Stromal cell of bone marrow (primary cell): ENCODE measurements at regions not wholly inside any gene's neighbourhood (a gene's known extent, or its start where the extent isn't known, plus 50 kb on each side); places are given as distances from the start of the nearest gene placed in this dataset.

Experiments
- DNase-seq: peaks from one replicate; pipeline ENCODE4 v3.0.0-alpha.2; 2012; ENCODE audit warnings: low read depth

- DNase-seq: no peak
Measured at GRCh38 chr12:59230334-59230733, 310.0 kb upstream of the LRIG3 start.

- DNase-seq: no peak
Measured at GRCh38 chr12:59219148-59219547, 298.8 kb upstream of the LRIG3 start.

- DNase-seq: no peak
Measured at GRCh38 chr12:59196989-59197388, 276.7 kb upstream of the LRIG3 start.

DNA sequence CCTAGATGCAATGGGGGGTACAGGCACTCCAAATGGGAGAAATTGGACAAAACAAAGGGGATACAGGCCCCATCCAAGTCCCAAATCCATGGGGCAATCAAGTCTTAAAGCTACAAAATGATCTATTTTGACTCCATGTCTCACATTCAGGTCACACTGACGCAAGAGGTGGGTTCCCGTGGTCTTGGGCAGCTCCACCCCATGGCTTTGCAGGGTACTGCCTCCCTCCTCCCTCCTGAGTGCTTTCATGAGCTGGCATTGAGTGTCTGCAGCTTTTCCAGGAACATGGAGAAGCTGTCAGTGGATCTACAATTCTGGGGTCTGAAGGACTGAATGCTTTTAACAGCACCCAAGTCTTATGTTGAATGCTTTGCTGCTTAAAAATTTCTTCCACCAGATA is 274.5 kb upstream of the LRIG3 start:
- no peak for DNase-seq

GRCh38 chr12:59193476-59194050 is 273.3 kb upstream of the LRIG3 start:
- no peak for DNase-seq

DNA sequence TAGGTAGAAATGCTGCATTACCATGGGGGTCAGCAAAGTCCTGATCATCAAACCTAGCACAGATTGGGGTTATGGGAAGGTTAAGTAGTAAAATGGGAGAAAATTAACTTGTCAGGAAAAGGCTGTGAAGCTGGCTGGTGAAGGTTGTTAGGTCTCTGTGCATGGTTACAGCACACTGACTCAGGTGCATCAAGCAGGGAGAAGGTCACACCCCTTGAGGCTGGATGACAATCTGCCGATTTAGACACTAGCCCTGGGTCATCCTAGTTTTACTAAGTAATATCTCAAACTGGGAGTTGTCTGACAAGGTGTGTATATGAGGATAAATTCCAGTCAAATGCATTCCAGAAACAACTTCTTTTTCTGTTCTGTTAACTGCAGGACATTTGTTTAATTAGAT is 271.1 kb upstream of the LRIG3 start:
- DNase-seq: no peak

DNA sequence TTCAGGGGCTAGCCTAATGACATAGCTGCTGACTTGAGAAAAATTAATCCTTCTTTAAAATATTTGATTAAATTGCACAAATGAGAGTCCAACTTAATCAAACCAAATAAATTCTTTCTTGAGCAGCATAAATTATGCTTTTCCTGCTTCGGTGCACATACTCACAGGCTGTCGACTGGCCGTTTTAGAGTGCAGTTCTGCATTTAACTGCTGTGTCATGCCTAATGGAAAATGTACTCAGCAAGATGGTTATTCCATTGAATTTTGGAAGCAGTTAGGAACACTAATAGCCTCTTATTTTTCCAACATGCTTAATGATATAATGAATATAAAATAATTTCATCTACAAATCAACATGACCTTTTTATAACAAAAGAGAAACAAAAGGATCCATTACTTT is 266.1 kb upstream of the LRIG3 start:
- DNase-seq: no peak

GRCh38 chr12:59185295-59185694 is 265.0 kb upstream of the LRIG3 start:
- DNase-seq: no peak

- DNase-seq: no peak
Measured at GRCh38 chr12:59182658-59183455, 262.6 kb upstream of the LRIG3 start.

GRCh38 chr12:59182191-59182590 is 261.9 kb upstream of the LRIG3 start:
- DNase-seq: no peak

DNA sequence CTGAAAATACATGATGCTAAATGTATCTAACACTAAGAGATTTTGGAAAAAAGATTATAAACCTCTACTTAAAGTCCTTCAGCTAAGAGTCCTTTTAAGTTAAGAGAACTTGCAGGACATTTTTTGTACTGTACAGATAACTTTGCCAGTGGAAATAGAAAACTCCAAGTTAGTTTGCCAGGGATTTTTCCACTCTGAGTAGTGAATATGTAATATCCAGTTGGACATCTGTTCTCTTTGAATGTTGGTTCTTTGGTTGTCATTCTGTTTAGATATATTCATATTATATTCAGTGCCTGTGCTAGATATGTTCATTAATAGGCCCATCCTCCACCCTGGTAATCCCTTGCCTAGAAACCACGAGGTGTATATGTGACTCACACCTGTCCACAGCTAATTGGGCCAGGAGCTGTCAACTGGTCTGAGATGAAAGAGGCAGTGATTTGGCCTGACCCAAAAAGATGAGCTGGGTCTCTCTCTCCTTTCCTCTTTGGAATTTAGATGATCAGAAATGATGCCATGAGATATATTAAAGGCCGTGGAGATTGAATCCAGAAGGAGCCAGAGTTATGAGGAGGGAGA is 261.0 kb upstream of the LRIG3 start:
- DNase-seq: no peak

GRCh38 chr12:59179231-59179630 is 258.9 kb upstream of the LRIG3 start:
- DNase-seq: no peak

DNA sequence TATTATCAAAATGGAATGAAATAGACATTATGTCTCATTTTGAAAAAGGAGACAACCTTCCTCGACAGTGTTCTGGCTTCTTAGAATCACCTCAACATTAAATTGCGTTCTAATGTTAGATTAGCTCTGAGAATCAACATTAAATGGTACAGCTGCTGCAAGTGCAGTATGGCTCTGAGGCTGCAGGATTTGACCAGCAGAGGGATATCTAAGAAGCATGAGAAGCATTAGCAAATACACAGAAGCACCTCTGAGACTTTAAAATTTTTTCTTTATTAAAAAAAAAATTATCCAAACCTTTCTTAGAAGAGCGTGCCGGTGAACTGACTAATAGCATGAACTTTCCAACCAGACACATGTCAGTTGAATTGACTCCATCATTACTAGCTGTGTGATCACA is 253.4 kb upstream of the LRIG3 start:
- no peak for DNase-seq

GRCh38 chr12:59168647-59169046 is 248.3 kb upstream of the LRIG3 start:
- DNase-seq: no peak

DNA sequence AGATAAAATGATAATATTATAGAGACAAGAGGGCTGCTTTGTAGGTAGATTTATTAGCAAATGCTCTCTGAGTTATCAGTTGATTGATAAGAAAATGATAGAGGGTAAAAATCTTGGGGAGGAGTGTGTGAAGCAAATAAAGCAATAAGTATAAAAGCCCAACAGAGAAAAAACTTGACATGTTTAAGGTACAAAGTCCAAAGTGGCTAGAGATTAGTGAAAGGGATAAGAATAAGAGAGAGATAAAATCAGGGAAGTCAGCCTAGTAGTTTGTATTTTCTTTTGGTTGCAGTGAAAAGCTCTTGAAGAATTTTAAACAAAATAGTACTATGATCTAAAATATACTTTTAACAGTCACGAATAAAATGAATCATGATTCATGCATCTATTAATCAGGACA is 246.2 kb upstream of the LRIG3 start:
- no peak for DNase-seq

DNA sequence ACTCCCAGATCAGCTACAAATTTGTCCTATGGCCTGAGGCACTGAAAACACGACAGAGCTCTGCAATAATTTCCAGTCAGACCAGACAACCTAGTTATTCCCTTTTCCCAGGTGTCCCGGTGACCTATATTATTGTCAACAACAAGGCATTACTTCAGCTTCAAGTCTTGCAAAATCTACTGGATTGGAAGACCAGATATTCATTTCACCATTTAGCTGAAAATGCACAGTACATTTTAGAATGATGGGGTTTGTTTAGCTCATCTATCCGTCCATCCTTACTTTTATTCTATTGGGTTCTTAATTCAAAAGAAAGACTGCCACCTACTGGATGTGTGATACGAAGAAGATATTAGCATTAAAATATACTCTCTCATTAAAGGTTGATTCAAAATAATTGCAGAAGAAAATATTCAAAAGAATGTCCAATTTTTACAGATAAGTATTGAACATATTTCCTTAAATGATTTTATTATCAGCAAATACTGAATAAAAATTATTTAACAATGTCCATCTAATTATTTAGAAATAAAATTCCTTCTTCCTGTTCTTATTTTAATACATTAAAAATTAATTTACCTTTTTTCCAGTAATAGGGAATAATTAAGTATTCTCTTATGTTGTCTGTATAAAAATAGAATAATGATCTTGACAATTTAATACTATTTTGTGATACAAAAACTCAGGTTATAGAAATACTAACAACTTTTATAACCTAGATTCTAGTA is 244.9 kb upstream of the LRIG3 start:
- DNase-seq: peak; percentile 24

DNA sequence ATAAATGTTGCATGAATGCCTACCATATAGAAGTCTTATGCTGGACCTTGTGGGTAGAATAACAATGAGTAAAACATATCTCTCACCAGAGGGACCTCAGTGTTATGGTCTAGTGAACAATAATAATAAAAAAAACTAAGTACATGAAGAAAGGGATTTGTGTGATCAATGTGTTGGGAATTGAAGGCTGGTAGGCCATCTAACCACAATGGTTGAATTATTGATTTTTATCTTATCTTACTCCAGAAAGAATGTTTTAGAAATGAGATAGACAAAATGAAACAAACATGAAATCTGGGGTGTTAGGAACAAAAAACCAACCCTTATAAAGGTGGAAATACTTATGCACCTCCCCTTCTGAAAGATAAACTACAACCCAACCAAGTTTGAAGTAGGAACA is 243.9 kb upstream of the LRIG3 start:
- DNase-seq: no peak

DNA sequence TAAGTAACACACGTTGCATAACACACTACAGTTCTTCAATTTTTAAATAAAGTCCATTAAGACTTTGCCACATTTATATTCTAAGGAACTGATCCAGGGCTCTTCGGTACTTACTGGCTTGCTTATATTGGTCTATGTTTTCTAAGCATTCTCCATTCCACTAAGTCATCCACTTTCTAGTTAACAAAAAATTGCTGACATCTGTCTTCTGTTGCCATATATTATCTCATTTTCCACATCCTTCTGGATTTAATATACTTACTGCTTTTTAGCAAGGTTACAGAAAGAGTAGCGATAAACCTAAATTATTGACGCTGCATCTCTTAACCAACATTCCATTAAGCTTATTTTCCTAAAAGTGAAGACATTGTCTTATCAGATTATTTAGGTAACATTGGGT is 238.4 kb upstream of the LRIG3 start:
- DNase-seq: no peak

DNA sequence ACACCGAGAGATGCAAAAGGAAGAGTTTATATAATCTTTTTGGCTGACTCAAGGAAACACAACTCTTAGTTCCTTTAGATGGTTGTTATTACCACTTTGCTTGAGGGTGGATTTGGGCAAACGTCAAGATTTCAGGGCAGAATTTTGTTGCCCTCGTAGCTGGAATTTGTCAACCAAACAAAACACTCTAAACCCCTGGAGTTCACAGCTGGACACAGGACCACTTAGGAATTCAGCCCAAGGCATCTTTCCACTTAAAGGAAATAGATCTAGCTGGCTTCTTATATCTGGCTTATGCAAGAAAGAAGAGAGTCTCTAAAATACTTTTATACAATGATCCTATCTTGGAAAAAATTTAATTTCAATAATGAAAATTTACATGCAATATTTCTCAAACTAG is 237.8 kb upstream of the LRIG3 start:
- DNase-seq: no peak

DNA sequence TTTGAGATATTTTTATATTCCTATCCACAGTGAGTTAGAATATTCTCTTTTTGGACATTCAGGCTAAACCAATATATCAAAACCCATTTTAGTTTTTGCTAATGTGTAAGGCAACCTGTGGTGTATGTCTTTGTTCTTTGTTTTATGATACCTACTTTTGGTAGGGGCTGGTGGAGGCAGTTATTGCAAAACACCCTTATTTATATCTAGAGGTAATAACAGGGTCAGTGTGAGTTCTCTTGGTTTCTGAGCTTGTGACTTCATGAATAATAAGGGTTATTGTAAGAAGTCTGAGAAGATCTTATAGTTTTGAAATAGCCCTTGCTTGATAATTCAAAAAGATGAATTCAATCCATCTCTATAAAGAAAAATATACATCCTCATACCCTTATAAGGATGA is 235.1 kb upstream of the LRIG3 start:
- no peak for DNase-seq

DNA sequence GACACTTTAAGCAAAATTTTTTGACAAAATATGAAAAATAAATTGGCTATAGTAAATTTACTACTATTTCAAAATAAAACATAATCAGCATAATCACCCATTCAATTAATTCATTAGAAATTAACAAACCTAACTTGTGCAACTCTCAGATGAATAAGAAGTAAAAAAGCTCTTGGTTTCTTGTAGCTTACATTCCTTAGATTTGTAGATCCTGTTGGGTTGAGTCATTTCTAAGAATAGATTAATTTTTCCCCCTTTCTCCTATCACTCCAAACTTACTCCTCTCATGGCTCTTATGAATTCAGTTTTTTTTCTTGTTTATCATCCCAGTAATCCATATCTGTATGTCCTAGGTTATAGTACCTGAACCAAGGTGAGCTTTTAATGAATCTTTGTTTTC is 230.9 kb upstream of the LRIG3 start:
- peak; percentile 6 for DNase-seq

- DNase-seq: peak; percentile 67
Measured at GRCh38 chr12:59149995-59150642, 229.8 kb upstream of the LRIG3 start.
